ENCODE measurements at regions not wholly inside any gene's neighbourhood (a gene's known extent, or its start where the extent isn't known, plus 50 kb on each side); places are given as distances from the start of the nearest gene placed in this dataset.

- no peak for TF ChIP-seq POLR2A (IDR thresholded peaks at IDR 0.05)
- no peak for TF ChIP-seq CTCF (IDR thresholded peaks at IDR 0.05)
These were observed 52.5 kb upstream of the SKAP2 start for GRCh38 chr7:26916779-26917320.
